Endodermal cell (in vitro differentiated cells): ENCODE measurements at regions not wholly inside any gene's neighbourhood (a gene's known extent, or its start where the extent isn't known, plus 50 kb on each side); places are given as distances from the start of the nearest gene placed in this dataset.

ENCODE experiments used
- DNase-seq: peaks from one replicate; pipeline ENCODE4 v3.0.0-alpha.2; 2017
- H3K27ac ChIP-seq: 2 replicates; pipeline ENCODE4 v1.5.1; 2013; ENCODE audit warnings: mild to moderate bottlenecking, low read depth, low read length, moderate library complexity
- H3K27me3 ChIP-seq: 2 replicates; pipeline ENCODE4 v1.6.1; 2013; ENCODE audit warnings: mild to moderate bottlenecking, low read length, moderate library complexity; ENCODE audit not compliant: insufficient read depth, control insufficient read depth, poor library complexity, severe bottlenecking
- H3K36me3 ChIP-seq: 2 replicates; pipeline ENCODE4 v1.7.0; 2013; ENCODE audit warnings: mild to moderate bottlenecking, low read length, moderate library complexity; ENCODE audit not compliant: control insufficient read depth, insufficient read depth
- H3K4me1 ChIP-seq: one replicate; pipeline ENCODE4 v1.7.0; 2013; ENCODE audit warnings: low read length; ENCODE audit not compliant: control insufficient read depth, insufficient read depth
- H3K4me3 ChIP-seq: 2 replicates; pipeline ENCODE4 v1.5.1; 2013; ENCODE audit warnings: mild to moderate bottlenecking, low read length, moderate library complexity
- H3K9ac ChIP-seq: 2 replicates; pipeline ENCODE4 v1.6.1; 2013; ENCODE audit warnings: mild to moderate bottlenecking, low read length, moderate library complexity; ENCODE audit not compliant: poor library complexity, severe bottlenecking; ENCODE audit errors: extremely low read depth
- H3K9me3 ChIP-seq: 2 replicates; pipeline ENCODE4 v1.6.1; 2013; ENCODE audit warnings: mild to moderate bottlenecking, low read length, moderate library complexity; ENCODE audit not compliant: control insufficient read depth
- H3K27ac Mint-ChIP-seq: 2 replicates; pipeline ENCODE4 v1.8.0; 2020; ENCODE audit warnings: mixed read lengths
- H3K27me3 Mint-ChIP-seq: 2 replicates; pipeline ENCODE4 v1.8.0; 2021; ENCODE audit warnings: mild to moderate bottlenecking, mixed read lengths; ENCODE audit not compliant: insufficient read depth
- H3K36me3 Mint-ChIP-seq: 2 replicates; pipeline ENCODE4 v1.8.0; 2020; ENCODE audit warnings: low read depth, mixed read lengths
- H3K4me1 Mint-ChIP-seq: 2 replicates; pipeline ENCODE4 v1.8.0; 2020; ENCODE audit warnings: mixed read lengths
- H3K4me3 Mint-ChIP-seq: 2 replicates; pipeline ENCODE4 v1.8.0; 2020; ENCODE audit warnings: mild to moderate bottlenecking, moderate library complexity, mixed read lengths
- H3K9me3 Mint-ChIP-seq: 2 replicates; pipeline ENCODE4 v1.8.0; 2020; ENCODE audit warnings: mild to moderate bottlenecking, mixed read lengths
- CTCF ChIP-seq: fragments of 200-600 bp; sonication (generic); conservative IDR thresholded peaks from 2 replicates; pipeline ENCODE4 v1.5.0; 2021; ENCODE audit warnings: antibody characterized with exemption, mild to moderate bottlenecking
- WGBS, 2 experiments: methylation state at CpG; one replicate each; pipeline versions ENCODE4 v1.1.5 to v1.1.7; 2013; ENCODE audit warnings: missing lambda C conversion rate in 2 of 2, mixed read lengths in 1 of 2; ENCODE audit not compliant: insufficient coverage in 1 of 2, insufficient read length in 1 of 2; 5-methylcytosine and 5-hydroxymethylcytosine counted together

- peaks cover 6% of the 10 kb centered on the region for H3K4me1 Mint-ChIP-seq
- Histone ChIP-seq H3K9ac (no peak overlapping the region), H3K36me3 (no peaks in the 10 kb centered on the region), H3K4me1 (no peaks in the 10 kb centered on the region), H3K9me3 (no peaks in the 10 kb centered on the region), H3K4me3 (no peak overlapping the region), H3K27me3 (no peaks in the 10 kb centered on the region), H3K27ac (no peak overlapping the region)
- no peak for DNase-seq
- no peak overlapping the region for H3K4me3 Mint-ChIP-seq
- H3K36me3 Mint-ChIP-seq, result no peaks in the 10 kb centered on the region
- WGBS, 2 experiments, result 80 to 93% methylated on average over 1 to 4 of the region's 5 CpGs
- H3K9me3 Mint-ChIP-seq, result no peaks in the 10 kb centered on the region
- H3K27ac Mint-ChIP-seq, result no peak overlapping the region
- no peak for TF ChIP-seq CTCF
- H3K27me3 Mint-ChIP-seq, result no peaks in the 10 kb centered on the region
Observed at GRCh38 chr3:153760948-153761347, 360.2 kb upstream of the ARHGEF26 start.

- Mint-ChIP-seq H3K4me1 (peaks cover 6% of the 10 kb centered on the region), H3K4me3 (no peak overlapping the region), H3K36me3 (no peaks in the 10 kb centered on the region), H3K27me3 (no peaks in the 10 kb centered on the region), H3K27ac (no peak overlapping the region), H3K9me3 (no peaks in the 10 kb centered on the region)
- TF ChIP-seq CTCF, result no peak
- no peaks in the 10 kb centered on the region for H3K27me3 ChIP-seq
- WGBS, 2 experiments, result 92% methylated on average over 2 to 6 of the region's 6 CpGs
- H3K9me3 ChIP-seq, result no peaks in the 10 kb centered on the region
- H3K27ac ChIP-seq, result no peak overlapping the region
- no peak for DNase-seq
- no peaks in the 10 kb centered on the region for H3K36me3 ChIP-seq
- H3K4me1 ChIP-seq, result no peaks in the 10 kb centered on the region
- H3K4me3 ChIP-seq, result no peak overlapping the region
- no peak overlapping the region for H3K9ac ChIP-seq
Observed at GRCh38 chr3:153762411-153763235, 358.6 kb upstream of the ARHGEF26 start.

GRCh38 chr3:153767601-153768560 is 353.3 kb upstream of the ARHGEF26 start:
- Mint-ChIP-seq H3K9me3 (peaks cover 12% of the 10 kb centered on the region), H3K36me3 (no peaks in the 10 kb centered on the region), H3K27ac (no peak overlapping the region), H3K4me1 (peaks cover 6% of the 10 kb centered on the region), H3K4me3 (no peak overlapping the region), H3K27me3 (no peaks in the 10 kb centered on the region)
- H3K27ac ChIP-seq, result no peak overlapping the region
- WGBS, 2 experiments, result 83 to 90% methylated on average over 7 to 9 of the region's 9 CpGs
- H3K27me3 ChIP-seq, result no peaks in the 10 kb centered on the region
- no peaks in the 10 kb centered on the region for H3K36me3 ChIP-seq
- H3K4me1 ChIP-seq, result no peaks in the 10 kb centered on the region
- H3K9ac ChIP-seq, result no peak overlapping the region
- DNase-seq, result no peak
- TF ChIP-seq CTCF, result no peak
- no peak overlapping the region for H3K4me3 ChIP-seq
- H3K9me3 ChIP-seq, result peaks cover 17% of the 10 kb centered on the region
